CD4-positive, alpha-beta T cell treated with Interleukin-12 subunit alpha and Interleukin-12 subunit beta, for 1 hour (primary cell): ENCODE measurements at regions not wholly inside any gene's neighbourhood (a gene's known extent, or its start where the extent isn't known, plus 50 kb on each side); places are given as distances from the start of the nearest gene placed in this dataset.

Source experiments
- DNase-seq: peaks from one replicate; pipeline ENCODE4 v3.0.0-alpha.2; 2020

DNA sequence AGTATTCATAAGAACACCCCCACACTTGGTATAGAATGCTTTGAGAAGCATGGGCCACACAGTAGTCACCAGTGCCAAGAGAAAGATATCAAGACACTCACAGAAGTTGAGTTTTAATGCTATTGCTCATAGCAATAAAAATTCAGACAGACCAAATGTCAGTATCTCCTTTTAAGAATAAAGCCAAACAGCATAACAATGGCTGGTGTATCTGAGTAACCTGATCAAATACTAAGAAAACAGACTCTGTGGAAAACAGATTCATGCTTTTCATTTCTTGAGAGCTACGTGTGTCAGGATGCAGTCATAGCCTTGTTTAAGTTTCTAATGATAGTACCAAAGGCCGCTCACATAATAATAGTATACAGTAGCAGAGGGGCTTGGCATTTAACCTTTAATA is 778.5 kb downstream of the MECOM start:
- DNase-seq = no peak

DNA sequence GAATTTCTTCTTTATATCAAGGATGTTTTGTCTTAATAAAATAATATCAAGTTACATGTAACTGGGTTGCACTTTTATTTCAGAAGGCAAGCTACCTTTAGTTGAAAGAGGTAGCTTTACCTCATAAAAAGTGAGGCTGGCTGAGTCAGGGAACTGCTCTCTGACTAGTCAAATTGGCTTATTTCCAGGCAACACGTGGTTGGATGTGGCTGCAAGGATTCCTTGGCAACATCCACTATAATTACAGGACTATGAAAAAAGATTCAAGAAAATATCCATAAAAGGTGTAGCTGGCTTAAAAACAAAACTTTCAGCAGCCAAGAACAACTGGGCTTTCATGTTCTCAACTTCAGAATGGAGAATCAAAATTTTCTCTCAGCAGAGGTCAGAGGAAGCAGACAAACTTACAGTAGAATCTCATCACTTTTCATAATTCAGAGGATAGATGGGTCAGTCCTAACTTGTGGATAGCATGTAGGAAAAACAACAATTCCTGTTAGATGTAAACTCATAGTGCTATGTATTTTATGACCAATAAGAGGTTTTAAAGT is 779.1 kb downstream of the MECOM start:
- no peak for DNase-seq

DNA sequence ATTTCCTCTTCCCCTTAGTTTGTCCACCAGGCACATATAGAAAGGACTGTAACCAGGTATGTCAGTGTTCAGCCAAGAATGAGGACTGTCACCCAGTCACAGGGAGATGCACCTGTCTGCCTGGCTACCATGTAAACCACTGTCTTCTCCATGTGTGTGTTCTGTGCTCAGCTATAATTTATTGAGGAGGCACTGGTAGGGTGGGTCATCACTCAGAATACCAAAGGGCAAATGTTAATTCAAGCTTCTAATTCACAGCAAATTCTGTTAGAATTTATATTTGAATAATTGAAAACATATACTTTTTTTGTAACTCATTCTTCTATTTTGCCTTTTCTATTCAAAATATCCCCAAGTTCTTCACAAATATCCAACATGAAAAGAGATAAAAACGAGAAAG is 780.4 kb downstream of the MECOM start:
- no peak for DNase-seq

DNA sequence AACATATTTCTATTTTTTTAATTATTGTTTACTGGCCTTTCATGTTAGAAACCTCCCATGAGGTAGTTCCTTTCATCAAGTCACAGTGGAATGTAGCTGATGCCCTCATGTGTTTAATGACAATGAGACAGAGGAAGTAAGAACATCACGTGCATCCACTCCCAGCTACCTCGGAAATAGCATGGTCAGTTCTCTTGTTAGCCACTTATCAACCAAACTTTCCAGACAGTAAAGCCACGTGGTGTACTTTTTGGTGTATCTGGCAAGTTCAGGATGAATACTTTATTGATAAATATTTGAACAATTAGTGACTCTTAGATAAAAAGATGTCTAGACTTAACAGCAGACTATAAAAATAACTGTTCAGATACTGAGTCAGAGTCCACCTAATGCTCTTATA is 781.7 kb downstream of the MECOM start:
- no peak for DNase-seq

DNA sequence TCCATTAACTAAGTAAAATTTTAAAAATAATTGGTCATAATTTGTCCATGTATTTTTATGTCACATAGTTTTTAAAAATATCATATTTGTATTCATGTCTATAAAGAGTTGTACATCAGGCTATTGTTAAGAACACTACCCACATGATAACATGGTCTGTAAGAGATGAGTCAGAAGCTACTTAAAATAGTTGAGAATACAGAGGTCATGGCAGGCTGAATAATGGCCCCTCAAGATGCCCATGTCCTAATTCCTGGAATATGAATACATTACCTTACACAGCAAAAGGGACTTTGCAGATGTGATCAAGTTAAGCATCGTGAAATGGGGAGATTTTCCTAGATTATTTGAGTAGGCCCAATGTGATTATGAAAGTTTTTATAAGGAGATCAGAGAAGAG is 782.9 kb upstream of the GOLIM4 start:
- DNase-seq = no peak

DNA sequence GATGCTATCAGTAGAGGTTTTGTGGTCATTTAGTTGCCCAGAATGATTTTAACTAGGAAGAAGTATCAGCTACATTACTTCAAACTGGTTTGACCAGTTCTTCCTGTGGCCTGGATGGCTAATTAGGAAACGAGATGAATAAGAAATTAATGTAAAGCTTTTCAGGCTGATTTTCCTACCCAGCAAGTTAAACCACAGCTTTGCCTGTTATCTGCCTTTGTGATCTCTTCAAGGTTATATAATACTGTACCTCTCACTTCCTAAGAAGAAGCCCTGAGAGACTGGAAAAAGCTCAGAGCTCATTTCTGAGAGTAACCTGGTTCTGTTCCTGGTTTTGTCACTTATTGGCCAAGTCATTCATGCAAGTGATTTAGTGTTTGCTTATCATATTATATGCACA is 782.2 kb upstream of the GOLIM4 start:
- DNase-seq = no peak

DNA sequence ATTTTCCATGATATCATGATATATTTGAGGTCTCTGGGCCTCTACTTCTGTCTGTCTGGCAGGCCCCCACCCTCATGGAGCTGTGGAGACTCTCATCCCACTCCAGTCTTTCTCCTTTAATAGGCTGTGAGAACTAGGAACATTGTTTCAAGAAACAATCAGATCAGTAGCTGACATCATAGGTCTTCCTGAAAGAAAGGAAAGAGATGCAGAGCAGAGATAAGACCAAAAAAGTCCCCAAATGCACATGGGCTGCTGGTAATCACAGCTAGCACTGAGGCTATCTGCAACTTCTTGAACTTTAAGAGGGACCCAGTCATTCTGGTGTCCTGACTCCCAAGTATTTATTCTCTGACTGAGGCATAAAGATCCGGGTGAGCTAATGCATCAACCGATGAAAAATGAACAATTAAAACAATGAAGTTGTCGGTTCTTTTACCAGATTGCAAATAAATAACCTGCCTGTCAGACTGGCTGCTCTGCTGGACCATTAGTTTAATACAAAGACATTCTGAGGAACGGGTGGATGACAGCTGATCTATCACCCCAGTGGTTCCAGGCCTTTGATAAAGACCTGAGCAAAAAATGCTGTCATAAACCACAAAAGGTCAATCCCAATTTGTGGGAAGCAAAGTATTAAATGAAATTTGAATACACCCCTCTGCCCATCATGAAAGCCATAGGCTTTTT is 780.8 kb upstream of the GOLIM4 start:
- no peak for DNase-seq

DNA sequence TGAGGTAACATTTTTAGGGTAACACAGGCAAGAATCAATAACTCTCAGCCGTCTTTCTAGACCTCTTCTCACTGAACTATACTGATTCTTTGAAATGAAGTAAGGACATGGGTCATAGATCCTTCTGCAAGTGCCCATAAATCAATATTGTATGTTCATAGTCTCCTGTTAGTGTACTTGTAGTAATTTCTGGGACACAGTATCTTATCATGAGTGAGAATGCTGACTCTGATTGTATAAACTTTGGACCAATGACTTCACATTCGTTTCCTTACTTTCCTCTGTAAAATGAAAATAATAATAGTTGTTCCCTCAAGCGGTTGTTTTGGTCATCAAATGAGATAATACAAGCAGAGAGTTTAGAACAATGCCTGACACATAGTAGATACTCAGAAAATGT is 777.1 kb upstream of the GOLIM4 start:
- DNase-seq = no peak

DNA sequence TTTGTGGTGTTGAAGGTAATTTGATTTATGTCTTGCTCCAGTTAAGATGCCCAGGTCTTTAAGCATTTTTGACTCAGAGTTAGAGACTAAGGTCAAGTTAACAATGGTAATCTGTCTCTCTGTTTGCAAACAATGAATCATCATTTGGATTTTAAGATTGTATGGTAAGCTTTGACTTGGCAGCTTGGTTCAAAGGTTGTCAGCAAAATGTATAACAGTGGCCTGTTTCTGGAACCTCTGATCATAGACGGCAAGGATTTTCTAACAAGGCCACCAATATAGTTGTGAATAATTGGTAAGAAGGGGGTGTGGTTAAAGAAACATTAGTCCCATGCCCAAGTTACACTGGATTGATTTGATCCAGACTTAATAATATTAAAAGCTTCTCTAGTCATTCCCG is 775.2 kb upstream of the GOLIM4 start:
- no peak for DNase-seq

DNA sequence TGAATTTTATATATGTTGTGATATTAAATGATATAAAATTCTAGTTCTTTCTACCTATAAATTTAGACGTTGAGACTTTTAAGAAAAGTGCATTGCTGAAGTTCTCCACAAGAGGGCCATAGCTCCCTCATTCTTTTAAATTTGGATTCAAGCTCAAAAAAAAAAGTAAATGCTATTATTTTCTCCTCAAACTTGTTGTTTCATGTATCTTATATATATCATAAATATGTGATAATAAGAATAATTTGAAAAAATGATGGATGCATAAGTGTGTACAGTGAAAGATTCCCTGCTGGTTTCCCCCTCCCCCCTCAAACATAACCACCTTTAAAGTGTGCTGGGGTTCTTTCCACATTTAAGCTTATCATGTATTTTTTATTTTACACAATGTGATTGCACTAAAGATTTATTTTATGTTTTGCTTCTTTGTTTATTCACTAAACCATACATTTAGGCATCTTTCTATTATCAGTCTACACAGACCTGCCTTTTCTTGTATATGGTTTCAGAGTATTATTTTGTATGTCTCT is 769.4 kb upstream of the GOLIM4 start:
- no peak for DNase-seq

DNA sequence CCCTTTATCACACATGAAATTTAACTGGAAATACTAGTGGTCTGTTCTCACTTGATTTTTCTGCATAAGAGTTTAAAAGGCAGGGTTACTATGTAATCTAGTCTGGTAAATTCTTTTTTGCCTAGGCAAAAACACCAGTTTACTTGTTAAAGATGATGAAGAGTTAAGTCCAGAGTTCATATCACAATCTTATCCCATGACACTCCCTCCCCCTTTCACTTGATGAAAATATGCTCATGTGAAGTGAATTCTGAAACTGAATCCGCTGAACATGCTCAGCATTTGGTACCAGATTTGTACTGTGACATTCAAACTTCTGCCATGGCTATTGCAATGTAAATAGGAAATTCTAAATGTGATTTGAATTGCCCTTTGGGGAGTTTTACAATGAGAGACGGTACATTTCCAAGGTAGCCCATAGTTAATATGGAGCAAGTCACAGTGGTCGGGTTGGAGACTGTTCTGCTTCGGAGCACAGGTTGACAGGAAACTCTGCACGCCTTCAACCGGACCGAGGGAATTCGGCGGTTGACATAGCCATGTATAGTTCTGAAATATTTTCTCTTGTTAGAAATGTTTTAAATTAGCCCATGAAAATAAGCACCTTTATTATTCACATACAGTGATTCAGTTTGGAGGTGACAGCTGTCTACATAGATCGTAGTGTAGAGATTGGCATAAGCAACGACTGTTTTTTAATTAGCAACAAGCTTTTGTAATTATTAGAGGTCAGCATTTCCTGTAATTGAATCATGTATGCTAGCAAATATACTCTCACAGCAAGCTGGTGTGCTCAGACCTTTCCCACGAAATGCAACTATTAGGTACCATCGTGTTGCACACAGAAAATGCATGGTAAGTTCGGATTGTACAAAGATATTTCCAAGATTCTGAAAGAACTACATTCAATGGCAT is 768.6 kb upstream of the GOLIM4 start:
- no peak for DNase-seq

DNA sequence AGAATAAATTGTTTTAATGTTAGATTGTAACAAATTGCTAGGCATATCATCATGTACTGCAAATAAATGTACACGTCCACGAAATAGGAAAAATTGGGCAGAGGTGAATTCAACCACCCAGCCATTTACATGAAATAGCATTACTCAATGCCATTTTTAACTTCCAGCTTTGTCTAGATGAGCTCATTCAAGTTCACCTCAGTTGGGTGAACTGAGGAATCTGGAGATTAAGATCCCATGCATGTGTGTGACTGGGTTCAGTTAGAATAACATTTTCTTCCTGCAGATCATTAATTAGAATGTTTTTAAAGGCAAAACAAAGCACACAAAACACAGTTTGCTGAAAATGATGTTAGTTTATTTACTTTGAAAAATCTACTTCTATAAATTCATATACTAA is 767.8 kb upstream of the GOLIM4 start:
- DNase-seq = no peak

DNA sequence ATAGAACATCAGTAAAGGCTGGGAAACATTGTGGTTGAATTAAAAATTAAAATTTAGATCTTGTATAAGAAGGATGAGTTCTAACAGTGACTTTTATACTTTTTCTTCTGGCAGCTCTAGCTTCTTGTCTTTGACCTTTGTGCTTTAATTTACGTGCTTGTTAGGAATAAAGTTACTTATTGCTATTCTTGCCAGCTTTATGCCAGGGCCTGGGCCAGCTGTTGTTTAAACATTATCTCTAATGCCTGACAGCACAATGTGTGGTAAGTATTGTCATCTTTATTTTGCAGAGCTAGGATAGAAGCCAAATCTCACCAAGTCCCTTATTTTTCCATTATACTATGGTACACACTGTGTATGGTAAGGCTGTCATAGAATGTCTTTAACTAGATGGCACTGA is 766.7 kb upstream of the GOLIM4 start:
- DNase-seq = no peak

DNA sequence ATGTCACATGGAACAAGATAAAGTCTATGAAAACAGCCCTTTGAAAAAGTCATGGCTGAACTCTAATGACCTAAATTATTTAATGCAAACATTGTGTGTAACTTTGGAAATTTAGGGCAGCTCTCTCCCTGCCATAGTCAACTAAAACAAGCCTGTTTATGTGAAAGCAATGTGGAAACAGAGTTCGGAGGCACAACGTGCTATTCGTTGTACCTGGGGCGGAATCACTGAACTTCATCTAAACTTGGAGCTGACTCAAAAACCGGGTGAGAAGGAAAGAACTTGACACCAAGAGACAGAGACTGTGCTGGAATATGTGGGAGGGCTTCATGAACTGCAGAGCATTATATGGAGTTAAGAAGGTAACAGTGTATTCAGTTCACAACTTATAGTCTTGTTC is 764.9 kb upstream of the GOLIM4 start:
- no peak for DNase-seq

DNA sequence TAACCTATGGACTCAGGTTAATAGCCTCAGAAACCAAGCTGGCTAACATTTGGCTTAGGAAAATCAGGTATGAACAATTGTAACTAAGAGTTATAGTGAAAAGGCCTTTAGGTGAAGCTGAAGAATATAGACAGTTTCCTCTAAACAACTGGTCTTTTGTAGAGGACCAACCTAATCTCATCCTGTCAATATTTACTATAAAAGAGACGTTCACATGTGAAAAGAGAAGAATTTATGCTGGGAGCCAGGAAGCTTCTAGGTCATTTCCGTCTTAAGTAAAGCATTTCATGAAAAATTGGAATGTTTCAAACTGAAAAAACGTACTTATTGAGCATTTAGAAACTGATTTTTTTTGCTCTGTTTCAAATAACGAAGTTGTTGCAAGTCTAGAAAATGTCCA is 764.3 kb upstream of the GOLIM4 start:
- no peak for DNase-seq

DNA sequence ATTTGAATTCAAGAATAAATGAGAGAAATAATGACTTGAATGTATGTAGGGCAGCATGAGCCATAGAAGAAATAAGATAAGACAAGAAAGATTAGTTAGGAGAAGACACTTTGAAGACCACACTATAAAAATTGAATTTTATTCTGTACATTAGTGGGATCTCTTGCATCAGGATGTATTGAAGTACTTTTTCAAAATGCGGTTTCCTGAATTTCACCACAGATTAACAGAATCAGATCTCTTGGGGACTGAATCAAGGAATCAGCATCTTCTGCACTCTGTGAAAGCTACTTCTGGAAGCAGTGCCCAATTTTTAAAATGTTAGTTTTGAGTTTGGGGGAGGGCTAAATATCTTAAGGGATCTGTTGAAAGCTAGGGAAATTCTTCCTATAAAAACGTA is 763.9 kb upstream of the GOLIM4 start:
- no peak for DNase-seq

DNA sequence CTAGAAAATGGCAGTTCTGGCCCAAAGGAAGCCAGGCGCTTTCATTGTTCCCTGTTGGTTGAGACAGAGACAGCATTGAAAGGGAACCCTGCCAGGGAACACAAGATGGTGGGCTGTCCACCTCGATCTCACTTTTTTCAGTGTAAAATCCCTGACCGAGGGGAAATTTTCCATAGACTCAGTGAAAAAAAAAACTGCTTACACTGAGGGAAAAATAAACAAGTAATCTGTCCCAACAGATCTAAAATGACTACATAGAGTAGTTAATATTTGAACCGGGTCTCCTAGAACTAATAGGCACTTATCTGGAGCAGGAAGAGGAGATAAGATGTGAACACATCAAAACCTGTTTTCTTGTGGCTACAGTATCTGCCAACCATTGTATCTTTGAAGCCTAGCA is 763.4 kb upstream of the GOLIM4 start:
- DNase-seq = no peak

DNA sequence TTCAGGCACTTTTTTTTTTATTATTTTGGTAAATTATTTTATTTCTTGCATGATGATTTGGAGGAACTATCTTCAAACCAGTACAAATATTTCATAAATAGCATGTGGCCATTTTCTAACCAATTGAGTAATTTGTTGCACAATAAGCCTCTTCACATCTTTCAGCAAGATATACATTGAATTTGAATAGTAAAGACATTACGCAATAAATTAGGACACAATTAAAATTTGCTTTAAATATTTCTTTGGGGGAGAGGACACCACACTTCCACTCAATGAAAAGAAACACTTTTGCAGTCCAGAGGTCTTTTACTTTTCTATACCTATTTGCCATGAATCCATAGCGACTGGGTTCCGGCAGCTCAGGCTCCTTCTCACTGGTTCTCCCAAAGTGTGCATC is 762.6 kb upstream of the GOLIM4 start:
- DNase-seq = no peak

DNA sequence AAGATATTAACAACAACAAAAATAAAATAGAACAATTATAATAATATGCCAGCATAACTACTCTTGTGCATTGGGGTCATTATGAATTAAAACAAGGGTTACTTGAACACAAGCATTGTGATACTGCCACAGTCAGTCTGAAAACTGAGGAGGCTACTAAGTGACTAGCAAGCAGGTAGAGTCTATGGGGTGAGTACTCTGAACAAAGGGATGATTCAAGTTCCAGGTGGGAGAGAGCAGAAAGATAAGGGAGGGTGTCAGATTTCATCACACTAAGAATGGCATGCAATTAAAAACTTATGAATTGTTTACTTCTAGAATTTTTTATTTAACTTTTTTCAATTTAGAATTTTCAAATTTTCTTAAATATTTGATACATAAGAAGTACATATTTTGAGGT is 754.4 kb upstream of the GOLIM4 start:
- DNase-seq = no peak

DNA sequence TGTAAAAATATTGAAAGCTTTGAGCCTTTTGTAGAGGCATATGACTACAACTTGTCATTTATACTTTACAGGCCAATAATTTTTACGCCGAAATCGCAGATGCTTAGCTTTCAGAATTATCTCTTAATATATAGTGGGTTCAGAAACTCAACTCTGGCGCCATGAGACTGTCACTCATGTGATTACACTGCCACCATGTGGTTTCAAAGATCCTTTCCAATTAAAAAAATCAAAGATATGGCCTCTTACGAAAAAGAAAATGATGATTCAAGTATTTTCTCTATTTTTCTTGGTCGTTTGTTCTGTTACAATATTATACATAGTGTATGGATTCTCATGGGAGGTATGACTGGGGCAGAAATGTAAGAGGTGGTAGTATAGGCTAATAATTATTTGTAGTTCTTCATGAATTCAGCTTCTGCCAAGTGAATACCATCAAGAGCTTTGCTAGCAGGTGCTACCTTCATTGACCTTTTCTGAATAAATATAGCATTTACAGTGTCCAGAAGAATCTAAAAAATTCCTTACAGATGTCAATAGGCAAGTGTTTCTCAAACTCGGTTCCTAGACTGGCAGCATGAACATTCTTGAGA is 751.7 kb upstream of the GOLIM4 start:
- DNase-seq = no peak

DNA sequence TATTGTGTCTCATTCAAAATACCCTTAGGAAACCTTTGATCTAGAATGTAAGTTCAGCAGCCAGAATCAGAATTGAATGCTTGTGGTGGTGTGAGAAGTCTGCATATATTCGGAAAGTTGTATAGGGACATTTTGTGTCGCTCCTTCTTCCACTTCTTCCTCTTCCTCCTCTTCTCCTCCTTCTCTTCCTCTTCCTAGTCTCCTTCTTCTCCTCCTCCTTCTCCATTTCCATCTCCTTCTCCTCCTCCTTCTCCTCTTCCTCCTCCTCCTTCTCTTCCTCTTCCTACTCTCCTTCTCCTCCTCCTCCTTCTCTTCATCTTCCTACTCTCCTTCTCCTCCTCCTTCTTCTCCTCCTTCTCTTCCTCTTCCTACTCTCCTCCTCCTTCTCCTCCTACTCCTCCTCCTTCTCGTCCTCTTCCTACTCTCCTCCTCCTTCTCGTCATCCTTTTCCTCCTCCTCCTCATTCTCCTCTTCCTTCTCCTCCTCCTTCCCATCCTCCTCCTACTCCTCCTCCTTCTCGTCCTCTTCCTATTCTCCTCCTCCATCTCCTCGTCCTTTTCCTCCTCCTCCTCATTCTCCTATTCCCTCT is 749.3 kb upstream of the GOLIM4 start:
- DNase-seq = no peak

DNA sequence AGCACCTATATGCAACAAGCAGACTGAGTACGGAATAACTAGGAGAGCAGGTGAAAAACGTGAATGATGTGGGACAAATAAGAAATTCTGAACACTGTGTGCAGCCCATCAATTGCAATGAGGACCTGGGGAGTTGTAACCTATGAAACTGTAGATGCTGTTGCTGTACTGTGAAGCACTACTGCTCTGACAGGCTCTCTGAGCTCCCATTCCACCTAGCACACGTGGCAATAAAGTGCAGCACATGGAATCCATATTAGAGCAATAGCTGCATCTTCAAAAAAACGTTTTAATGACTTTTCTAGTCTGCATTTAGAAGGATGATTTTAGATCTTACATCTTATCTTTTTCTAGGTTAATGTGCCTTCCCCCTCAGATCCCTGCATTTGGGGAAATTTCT is 748.7 kb upstream of the GOLIM4 start:
- no peak for DNase-seq

DNA sequence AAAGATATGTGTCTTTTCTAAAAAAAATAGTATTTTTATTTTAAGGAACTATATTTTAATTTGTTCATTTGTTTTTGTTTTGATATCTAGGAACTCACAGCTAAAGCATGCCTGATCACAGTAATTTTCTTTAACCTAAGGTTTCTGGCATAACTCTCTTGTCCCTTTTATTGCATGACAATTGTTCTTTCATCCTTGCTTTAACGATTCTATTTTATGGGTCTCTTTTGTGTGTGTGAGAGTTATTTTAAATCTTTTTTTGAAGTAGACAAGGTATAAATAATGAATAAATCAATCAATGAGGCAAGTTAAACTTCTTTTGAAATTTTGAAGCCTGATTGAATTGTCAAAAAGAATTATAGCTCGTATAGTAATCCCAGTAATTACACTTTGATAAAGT is 747.8 kb upstream of the GOLIM4 start:
- no peak for DNase-seq
